H9 (cell line): ENCODE measurements at regions not wholly inside any gene's neighbourhood (a gene's known extent, or its start where the extent isn't known, plus 50 kb on each side); places are given as distances from the start of the nearest gene placed in this dataset.

Experiments
- DNase-seq: peaks from one replicate; pipeline ENCODE4 v3.0.0-alpha.2; 2017
- H2AFZ ChIP-seq: one replicate; pipeline ENCODE4 v1.6.1; 2013; ENCODE audit warnings: mild to moderate bottlenecking, low read length, control low read depth, moderate library complexity
- H2AK5ac ChIP-seq: 2 replicates; pipeline ENCODE4 v1.6.1; 2013; ENCODE audit warnings: low read length, control low read depth, mixed read lengths; ENCODE audit not compliant: insufficient read length
- H2BK120ac ChIP-seq: one replicate; pipeline ENCODE4 v1.6.1; 2013; ENCODE audit warnings: low read depth, mild to moderate bottlenecking, low read length, control low read depth, inconsistent platforms; ENCODE audit not compliant: poor library complexity, severe bottlenecking
- H2BK12ac ChIP-seq: 2 replicates; pipeline ENCODE4 v1.6.1; 2013; ENCODE audit warnings: low read length, control low read depth, mixed read lengths, low read depth; ENCODE audit not compliant: insufficient read length
- H2BK15ac ChIP-seq: 2 replicates; pipeline ENCODE4 v1.6.1; 2013; ENCODE audit warnings: low read depth, low read length, control low read depth
- H2BK20ac ChIP-seq: one replicate; pipeline ENCODE4 v1.6.1; 2013; ENCODE audit warnings: low read depth, mild to moderate bottlenecking, low read length, control low read depth, inconsistent platforms; ENCODE audit not compliant: poor library complexity, severe bottlenecking
- H2BK5ac ChIP-seq: 2 replicates; pipeline ENCODE4 v1.6.1; 2013; ENCODE audit warnings: low read length, control low read depth, mixed read lengths; ENCODE audit not compliant: insufficient read length
- H3K14ac ChIP-seq: 2 replicates; pipeline ENCODE4 v1.6.1; 2013; ENCODE audit warnings: low read length, control low read depth; ENCODE audit not compliant: insufficient read depth
- H3K18ac ChIP-seq: 2 replicates; pipeline ENCODE4 v1.6.1; 2013; ENCODE audit warnings: low read depth, mild to moderate bottlenecking, mixed read lengths, low read length, control low read depth; ENCODE audit not compliant: insufficient read length
- H3K23ac ChIP-seq: 2 replicates; pipeline ENCODE4 v1.6.1; 2013; ENCODE audit warnings: low read length, control low read depth, mixed read lengths, low read depth; ENCODE audit not compliant: insufficient read length
- H3K23me2 ChIP-seq: 2 replicates; pipeline ENCODE4 v1.6.1; 2013; ENCODE audit warnings: low read depth, mild to moderate bottlenecking, mixed read lengths, low read length, control low read depth; ENCODE audit not compliant: insufficient read length, poor library complexity, severe bottlenecking
- H3K27ac ChIP-seq: 2 replicates; pipeline ENCODE4 v1.5.1; 2013; ENCODE audit warnings: low read length, control low read depth, mixed read lengths, low read depth; ENCODE audit not compliant: insufficient read length
- H3K27me3 ChIP-seq: 2 replicates; pipeline ENCODE4 v1.6.1; 2013; ENCODE audit warnings: low read length, control low read depth, inconsistent platforms; ENCODE audit not compliant: insufficient read depth
- H3K4ac ChIP-seq: 2 replicates; pipeline ENCODE4 v1.6.1; 2013; ENCODE audit warnings: low read depth, mild to moderate bottlenecking, control low read depth, inconsistent platforms, low read length, moderate library complexity
- H3K4me1 ChIP-seq: 2 replicates; pipeline ENCODE4 v1.6.1; 2013; ENCODE audit warnings: low read length, control low read depth, inconsistent platforms; ENCODE audit not compliant: insufficient read depth
- H3K4me2 ChIP-seq: 2 replicates; pipeline ENCODE4 v1.6.1; 2013; ENCODE audit warnings: low read length, control low read depth, mixed read lengths; ENCODE audit not compliant: insufficient read length, insufficient read depth
- H3K56ac ChIP-seq: 2 replicates; pipeline ENCODE4 v1.6.1; 2013; ENCODE audit warnings: low read depth, mild to moderate bottlenecking, mixed read lengths, low read length, control low read depth; ENCODE audit not compliant: insufficient read length
- H3K79me1 ChIP-seq: 2 replicates; pipeline ENCODE4 v1.6.1; 2013; ENCODE audit warnings: low read depth, mild to moderate bottlenecking, moderate library complexity, low read length, control low read depth, inconsistent platforms; ENCODE audit not compliant: insufficient read depth, poor library complexity, severe bottlenecking
- H3K79me2 ChIP-seq: 2 replicates; pipeline ENCODE4 v1.6.1; 2013; ENCODE audit warnings: low read length, control low read depth, inconsistent platforms; ENCODE audit not compliant: insufficient read depth
- H3K9ac ChIP-seq: 2 replicates; pipeline ENCODE4 v1.6.1; 2013; ENCODE audit warnings: low read length, control low read depth, mixed read lengths; ENCODE audit not compliant: insufficient read length; ENCODE audit errors: extremely low read depth
- H3K9me3 ChIP-seq: one replicate; pipeline ENCODE4 v1.6.1; 2013; ENCODE audit warnings: low read depth, low read length, inconsistent platforms; ENCODE audit not compliant: control insufficient read depth
- H3T11ph ChIP-seq: one replicate; pipeline ENCODE4 v1.6.1; 2013; ENCODE audit warnings: mild to moderate bottlenecking, low read length, control low read depth, inconsistent platforms
- H4K20me1 ChIP-seq: one replicate; pipeline ENCODE4 v1.6.1; 2013; ENCODE audit not compliant: control insufficient read depth, insufficient read length, insufficient read depth
- H4K5ac ChIP-seq: 2 replicates; pipeline ENCODE4 v1.6.1; 2013; ENCODE audit warnings: low read depth, mild to moderate bottlenecking, mixed read lengths, low read length, control low read depth; ENCODE audit not compliant: insufficient read length
- H4K8ac ChIP-seq: replicated peaks from 2 replicates; pipeline ENCODE4 v1.6.1; 2013; ENCODE audit warnings: low read length, control low read depth, mixed read lengths, low read depth; ENCODE audit not compliant: insufficient read length
- H4K91ac ChIP-seq: 2 replicates; pipeline ENCODE4 v1.6.1; 2013; ENCODE audit warnings: low read depth, mild to moderate bottlenecking, moderate library complexity, mixed read lengths, low read length, control low read depth; ENCODE audit not compliant: insufficient read length
- H3K27ac Mint-ChIP-seq, 3 experiments: 2 replicates in 2 of 3; 3 replicates in 1 of 3; pipeline ENCODE4 v1.8.0; 2020 to 2021; ENCODE audit warnings: mixed read lengths in 3 of 3, mild to moderate bottlenecking in 1 of 3, moderate library complexity in 1 of 3
- H3K27me3 Mint-ChIP-seq: 2 replicates; pipeline ENCODE4 v1.8.0; 2021; ENCODE audit warnings: low read depth, mild to moderate bottlenecking, moderate library complexity, mixed read lengths
- H3K36me3 Mint-ChIP-seq, 3 experiments: 2 replicates in 2 of 3; 3 replicates in 1 of 3; pipeline ENCODE4 v1.8.0; 2020 to 2021; ENCODE audit warnings: low read depth in 3 of 3, mixed read lengths in 3 of 3; ENCODE audit not compliant: insufficient read depth in 1 of 3
- H3K4me1 Mint-ChIP-seq, 2 experiments: 2 replicates each; pipeline ENCODE4 v1.8.0; 2020; ENCODE audit warnings: mixed read lengths in 2 of 2
- H3K4me3 Mint-ChIP-seq, 2 experiments: 2 replicates in 1 of 2; 3 replicates in 1 of 2; pipeline ENCODE4 v1.8.0; 2020 to 2021; ENCODE audit warnings: mild to moderate bottlenecking in 2 of 2, mixed read lengths in 2 of 2, moderate library complexity in 1 of 2
- H3K9me3 Mint-ChIP-seq, 2 experiments: 2 replicates in 1 of 2; 3 replicates in 1 of 2; pipeline ENCODE4 v1.8.0; 2020; ENCODE audit warnings: mild to moderate bottlenecking in 2 of 2, mixed read lengths in 2 of 2, moderate library complexity in 1 of 2
- CTCF ChIP-seq: fragments of 200-600 bp; sonication (generic); conservative IDR thresholded peaks from 3 replicates; pipeline ENCODE4 v1.8.0; 2021; ENCODE audit warnings: antibody characterized with exemption, mild to moderate bottlenecking
- WGBS: extraction: QIAGEN DNeasy Blood & Tissue Kit; methylation state at CpG from one replicate; pipeline ENCODE4 v1.1.7; 2013; ENCODE audit warnings: missing lambda C conversion rate, low lambda C conversion rate, mixed read lengths; ENCODE audit not compliant: insufficient read length; ENCODE audit errors: extremely low coverage; 5-methylcytosine and 5-hydroxymethylcytosine counted together

GRCh38 chr16:5852151-5852550 is 754.6 kb upstream of the EEF2KMT start:
- H2AK5ac ChIP-seq: no peak overlapping the region
- no peak for TF ChIP-seq CTCF
- no peak overlapping the region for H3K4me3 Mint-ChIP-seq
- H3K4ac ChIP-seq: no peak overlapping the region
- no peak overlapping the region for H4K91ac ChIP-seq
- no peak overlapping the region for H2BK5ac ChIP-seq
- no peak overlapping the region for H3K9ac ChIP-seq
- H3K18ac ChIP-seq: no peak overlapping the region
- H2BK120ac ChIP-seq: no peak overlapping the region
- H3K4me1 ChIP-seq: no peaks in the 10 kb centered on the region; the same call in 1 of the 2 replicates
- no peaks in the 10 kb centered on the region for H3K9me3 ChIP-seq
- H3K27me3 ChIP-seq: no peaks in the 10 kb centered on the region
- no CpG with 5 or more reads among the region's 6 CpGs for WGBS
- no peak overlapping the region for H3K4me2 ChIP-seq
- H3K36me3 Mint-ChIP-seq: no peaks in the 10 kb centered on the region
- no peaks in the 10 kb centered on the region for H3K9me3 Mint-ChIP-seq
- no peak overlapping the region for H3T11ph ChIP-seq
- no peak overlapping the region for H3K27ac Mint-ChIP-seq
- no peaks in the 10 kb centered on the region for H4K20me1 ChIP-seq
- H3K14ac ChIP-seq: no peak overlapping the region
- H2BK15ac ChIP-seq: no peak overlapping the region
- H2AFZ ChIP-seq: no peak overlapping the region
- H3K23me2 ChIP-seq: no peaks in the 10 kb centered on the region
- no peaks in the 10 kb centered on the region for H3K79me2 ChIP-seq
- H2BK20ac ChIP-seq: no peak overlapping the region
- no peaks in the 10 kb centered on the region for H3K79me1 ChIP-seq
- no peak for DNase-seq
- H3K56ac ChIP-seq: no peak overlapping the region
- no peak overlapping the region for H3K23ac ChIP-seq
- no peak overlapping the region for H3K27ac ChIP-seq
- H4K8ac ChIP-seq: no peak overlapping the region
- peaks cover 0 to 2% of the 10 kb centered on the region in 2 experiments; a peak in 2 of 4 replicates for H3K4me1 Mint-ChIP-seq
- H3K27me3 Mint-ChIP-seq: peaks cover 1% of the 10 kb centered on the region; the same call in 1 of the 2 replicates
- H4K5ac ChIP-seq: no peak overlapping the region
- H2BK12ac ChIP-seq: no peak overlapping the region
